GOT3 (cell line): ENCODE measurements at regions not wholly inside any gene's neighbourhood (a gene's known extent, or its start where the extent isn't known, plus 50 kb on each side); places are given as distances from the start of the nearest gene placed in this dataset.

Experiments
- DNase-seq: peaks from one replicate; lab custom pipeline; 2025; ENCODE audit warnings: mixed read lengths; lab: John Stamatoyannopoulos, UW

DNA sequence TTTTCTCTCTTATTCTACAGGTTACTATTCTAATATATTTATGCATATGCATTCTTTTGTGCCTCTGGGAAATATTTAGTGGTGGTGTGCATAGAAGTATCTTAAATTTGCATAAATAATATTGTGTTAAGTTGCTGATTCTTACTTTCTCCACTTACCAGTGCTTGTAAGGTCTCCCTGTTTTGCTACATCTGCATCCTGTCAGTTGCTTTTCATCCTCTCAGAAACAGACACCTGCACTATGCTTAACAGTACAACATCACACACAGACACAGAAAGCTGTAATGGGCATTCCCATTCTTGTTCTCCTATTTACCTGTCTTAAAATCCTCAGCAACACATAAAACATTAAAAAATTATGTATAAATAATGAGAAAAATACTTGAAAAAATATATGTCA is 713.3 kb upstream of the RGMB start:
- no peak for DNase-seq

DNA sequence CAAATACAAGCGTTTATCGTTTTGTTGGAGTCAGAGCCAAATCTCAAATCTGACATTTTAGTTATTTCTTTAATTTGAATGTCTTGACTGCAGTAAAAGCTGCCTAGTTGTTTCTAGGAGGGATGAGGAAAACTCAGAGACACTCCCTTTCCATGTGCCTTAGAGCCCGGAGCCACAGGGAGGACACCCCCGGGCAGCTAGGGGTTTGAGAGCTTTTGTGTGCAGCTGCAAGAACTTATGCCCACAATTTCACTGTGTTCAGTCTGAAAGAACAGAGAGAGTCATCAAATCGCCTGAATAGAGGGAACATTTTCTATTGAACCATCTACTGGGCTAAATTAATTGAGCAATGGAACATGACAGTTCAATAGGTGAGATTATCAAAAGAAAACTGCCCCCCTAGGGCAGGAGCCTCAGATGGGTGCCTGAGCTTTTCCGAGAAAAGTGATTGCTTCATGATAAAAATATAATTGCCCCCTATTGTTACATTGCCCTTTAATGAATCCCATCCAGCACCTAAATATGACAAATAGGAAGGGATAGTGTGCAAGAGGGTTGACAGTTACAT is 709.3 kb upstream of the RGMB start:
- no peak for DNase-seq

DNA sequence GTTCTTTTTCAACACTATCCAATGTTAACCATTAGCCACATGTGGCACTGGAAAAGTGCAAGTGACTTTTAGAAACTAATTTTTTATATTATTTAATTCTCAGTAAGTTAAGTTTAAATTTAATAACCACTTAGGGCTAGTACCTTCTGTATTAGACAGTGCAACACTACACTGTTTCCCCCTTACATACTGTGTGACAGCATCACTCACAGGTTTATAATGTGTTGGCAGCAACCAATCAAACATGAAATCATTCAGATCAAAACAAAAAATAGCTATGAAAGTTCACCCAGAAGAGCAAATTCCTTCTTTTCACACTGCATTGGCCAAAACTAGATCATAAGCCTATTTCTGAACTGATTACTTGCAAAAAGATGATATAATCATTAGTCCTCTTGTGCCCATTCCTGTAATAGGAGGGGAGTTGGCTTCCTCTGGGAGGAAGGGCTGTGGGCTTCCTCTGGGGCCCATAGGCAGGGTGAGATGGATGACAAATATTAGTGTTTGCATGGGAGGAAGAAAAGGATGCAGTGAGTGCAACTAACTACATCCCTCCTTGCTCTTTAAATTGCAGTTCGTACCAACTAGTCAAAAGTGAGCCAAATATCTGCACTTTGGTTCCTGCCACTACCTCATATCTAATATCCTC is 708.1 kb upstream of the RGMB start:
- no peak for DNase-seq

DNA sequence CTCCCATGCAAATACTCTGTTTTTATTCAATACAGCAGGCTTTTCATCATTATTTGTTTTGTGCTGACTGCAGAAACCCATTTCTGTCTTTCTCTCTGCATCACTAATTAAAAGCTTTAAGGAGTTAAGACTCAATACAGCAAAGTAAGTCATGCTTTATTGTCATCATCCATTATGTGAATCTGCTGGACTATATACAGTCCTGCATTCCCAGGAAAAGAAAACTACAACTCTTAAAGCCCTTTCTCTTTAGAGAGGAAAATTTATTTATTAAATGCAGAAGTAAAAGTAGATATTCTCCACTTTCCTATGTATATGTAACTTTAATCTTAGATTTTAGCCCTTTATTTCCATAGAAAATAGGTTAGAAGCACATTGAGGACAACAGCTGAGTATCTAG is 706.6 kb upstream of the RGMB start:
- no peak for DNase-seq

DNA sequence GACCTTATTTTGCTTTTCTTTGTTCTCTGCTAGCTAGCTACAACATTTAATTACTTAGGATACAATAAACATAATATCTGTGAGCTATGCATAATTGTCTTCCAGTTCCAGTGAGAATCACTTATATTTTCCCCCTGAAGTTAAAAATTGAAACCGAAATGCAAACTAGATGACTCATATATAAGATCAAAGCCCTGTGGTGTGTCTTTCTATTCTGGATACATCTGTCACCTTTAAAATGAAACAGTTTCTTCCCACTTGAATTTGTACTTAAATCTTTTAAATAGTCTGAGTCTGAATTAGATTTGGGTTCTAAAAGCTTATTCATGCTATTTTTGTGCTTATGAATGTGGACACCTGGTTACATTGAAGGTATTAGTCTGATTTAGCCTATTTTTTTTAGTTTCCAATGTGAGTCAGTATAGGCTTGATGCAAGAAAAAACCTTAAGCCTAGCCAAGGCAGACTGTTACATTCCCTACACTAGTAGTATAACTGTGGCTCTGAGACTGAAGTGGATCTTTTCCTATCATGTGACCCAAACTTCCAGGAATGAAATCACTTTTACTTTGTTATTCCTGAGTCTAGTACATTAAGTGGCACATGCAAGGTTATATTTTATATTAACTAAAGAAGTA is 703.5 kb upstream of the RGMB start:
- DNase-seq, result no peak

DNA sequence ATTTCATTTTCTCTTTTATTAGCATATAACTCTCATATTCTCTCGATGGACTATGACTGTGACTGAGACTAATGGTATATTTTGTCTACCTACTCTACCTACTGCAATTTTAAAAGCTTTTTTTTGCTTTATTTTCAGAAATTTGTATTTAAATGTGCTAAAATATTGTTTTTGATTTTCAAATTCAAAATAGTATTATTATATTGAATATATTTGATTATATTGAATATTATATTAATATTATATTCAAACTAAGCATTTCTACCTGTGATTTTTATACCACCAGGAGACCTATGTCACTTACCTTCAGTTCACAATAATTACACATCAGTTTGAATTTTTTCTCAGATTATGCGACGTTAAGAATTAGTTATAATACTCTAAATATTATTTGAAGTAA is 700.5 kb upstream of the RGMB start:
- no peak for DNase-seq

DNA sequence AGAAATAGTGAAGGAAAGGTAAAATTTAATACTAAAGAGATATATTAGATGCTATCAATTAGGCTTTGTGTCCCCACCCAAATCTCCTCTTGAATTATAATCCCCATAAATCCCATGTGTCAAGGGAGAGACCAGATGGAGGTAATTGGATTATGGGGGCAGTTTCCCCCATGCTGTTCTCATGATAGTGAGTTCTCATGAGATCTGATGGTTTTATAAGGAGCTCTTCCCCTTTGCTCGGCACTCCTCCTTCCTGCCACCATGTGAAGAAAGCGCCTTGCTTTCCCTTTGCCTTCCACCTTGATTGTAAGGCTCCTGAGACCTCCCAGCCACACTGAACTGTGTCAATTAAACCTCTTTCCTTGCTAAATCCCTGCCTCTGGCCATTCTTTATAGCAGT is 697.0 kb upstream of the RGMB start:
- DNase-seq, result no peak

DNA sequence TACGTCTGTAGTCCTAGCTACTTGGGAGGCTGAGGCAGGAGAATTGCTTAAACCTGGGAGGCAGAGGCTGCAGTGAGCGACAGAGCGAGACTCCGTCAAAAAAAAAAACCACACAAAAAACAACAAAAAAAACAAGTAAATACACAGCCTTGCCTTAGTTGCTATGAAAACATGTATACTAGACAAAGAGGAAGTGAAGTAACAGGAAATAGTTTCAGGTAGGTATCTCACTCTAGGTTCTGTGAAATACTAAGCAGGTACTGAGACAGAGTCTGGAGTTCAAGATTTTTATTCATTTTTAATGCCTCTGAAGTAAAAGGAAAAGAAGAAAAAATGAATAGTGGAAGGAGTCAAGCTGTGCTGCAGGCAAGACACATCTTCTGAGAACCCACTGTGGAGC is 687.9 kb upstream of the RGMB start:
- no peak for DNase-seq

DNA sequence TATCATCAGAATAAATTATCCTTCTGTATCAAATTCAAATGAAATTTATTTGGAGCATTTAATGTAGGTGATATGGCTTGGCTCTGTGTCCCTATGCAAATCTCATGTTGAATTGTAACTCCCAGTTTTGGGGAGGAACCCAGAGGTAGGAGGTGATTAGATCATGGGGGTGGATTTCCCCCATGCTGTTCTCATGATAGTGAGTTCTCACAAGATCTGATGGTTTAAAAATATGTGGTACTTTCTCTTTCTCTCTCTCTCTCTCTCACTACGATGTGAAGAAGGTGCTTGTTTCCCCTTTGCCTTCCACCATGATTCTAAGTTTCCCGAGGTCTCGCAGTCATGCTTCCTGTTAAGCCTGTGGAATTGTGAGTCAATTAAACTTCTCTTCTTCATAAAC is 678.4 kb upstream of the RGMB start:
- DNase-seq, result no peak

DNA sequence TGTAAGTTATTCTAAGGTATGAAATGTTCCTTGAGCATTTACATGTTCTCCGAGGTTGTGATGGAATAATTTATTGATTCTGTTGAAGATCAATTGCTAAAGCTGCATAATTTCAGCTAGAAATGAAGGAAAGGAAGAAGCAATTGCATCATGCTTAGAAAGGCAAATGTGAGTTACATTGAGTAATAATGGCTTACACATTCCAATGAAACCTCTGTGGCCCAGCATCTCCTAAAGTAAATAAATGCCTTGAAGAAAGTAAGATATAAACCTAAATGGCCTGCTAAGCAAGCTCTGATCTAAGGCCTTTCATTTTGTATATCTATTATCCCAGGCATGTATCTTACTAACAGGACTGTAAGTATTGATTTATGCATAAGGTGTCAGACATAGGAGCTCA is 677.3 kb upstream of the RGMB start:
- DNase-seq, result no peak

DNA sequence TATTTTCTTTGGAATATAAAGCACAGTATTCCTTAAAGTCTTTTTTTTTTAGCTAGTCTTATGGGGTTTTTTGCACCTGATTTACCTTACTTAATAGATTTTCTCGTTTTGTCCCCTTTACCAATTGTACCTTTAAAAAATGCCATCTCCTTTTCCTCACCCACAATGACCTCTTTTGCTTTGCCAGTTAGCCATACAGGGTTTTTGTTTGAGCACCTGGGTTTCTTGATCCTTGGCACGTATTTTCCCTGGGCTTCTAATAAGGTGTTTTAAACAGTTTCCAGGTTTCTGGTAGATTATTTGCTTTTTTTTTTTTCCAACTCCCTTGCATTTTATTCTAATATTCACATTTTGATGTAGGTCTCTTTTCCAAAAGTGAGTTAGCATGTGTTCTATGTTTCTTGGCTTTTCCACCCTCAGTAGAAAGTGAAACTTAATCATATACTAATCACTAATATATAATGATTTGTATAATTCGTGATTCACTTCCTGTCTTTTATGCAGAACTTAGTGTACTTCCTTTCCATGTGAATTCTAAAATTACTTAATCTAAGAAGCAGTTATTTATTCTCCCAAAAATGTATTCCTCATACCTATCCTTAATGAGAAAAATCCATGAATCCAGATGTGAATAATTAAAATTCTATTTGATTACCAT is 673.9 kb upstream of the RGMB start:
- DNase-seq, result no peak

DNA sequence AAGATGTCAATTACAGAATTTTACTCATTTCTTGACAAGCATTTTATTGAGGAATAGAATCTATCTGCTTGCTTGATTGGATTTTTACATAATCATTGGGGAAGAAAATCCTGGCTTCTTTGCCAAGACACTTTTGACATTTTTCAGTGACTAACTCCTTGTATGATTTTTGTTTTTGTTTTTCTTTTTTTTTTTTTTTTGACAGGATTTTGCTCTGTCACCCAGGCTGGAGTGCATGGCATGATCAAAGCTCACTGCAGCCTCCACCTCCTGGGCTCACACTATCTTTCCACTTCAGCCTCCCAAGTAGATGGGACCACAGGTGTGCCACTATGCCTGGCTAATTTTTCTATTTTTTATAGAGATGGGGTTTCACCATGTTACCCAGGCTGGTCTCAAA is 672.3 kb upstream of the RGMB start:
- DNase-seq, result no peak

DNA sequence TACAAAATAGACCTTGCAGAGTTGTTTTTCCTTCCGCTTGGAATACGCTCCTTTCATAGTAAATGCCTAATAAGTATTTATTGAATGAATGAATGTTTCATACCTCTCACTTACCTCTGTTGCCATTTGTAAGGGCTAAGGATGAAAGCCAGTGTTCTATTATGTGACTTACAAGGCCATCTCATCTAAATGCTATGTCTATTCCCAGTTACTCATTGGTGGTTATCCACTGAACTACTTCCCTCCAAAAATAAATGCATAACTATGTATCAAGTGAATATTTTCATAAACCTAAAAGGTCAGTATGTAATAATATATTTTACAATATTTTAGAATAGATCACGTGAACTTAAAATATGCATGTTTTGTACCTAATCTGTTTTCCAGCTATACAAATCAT is 670.5 kb upstream of the RGMB start:
- no peak for DNase-seq

DNA sequence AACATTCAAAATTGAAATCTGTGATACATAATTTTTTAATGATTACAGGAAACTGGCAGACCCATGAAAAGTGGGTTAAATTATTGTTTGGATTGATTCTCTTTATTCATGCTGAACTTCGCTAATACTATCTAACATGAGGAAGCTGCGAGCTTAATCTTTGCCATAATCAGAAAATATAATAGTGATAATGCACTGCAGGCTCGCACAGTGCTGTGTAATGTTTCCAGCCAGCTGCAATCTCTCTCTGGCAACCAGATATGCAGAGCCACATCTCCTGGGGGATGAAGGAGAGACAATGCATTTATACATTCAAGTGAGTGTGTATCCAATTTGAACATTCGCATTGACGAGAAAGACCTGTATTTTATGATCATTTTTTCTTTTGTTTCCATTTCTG is 669.7 kb upstream of the RGMB start:
- no peak for DNase-seq

DNA sequence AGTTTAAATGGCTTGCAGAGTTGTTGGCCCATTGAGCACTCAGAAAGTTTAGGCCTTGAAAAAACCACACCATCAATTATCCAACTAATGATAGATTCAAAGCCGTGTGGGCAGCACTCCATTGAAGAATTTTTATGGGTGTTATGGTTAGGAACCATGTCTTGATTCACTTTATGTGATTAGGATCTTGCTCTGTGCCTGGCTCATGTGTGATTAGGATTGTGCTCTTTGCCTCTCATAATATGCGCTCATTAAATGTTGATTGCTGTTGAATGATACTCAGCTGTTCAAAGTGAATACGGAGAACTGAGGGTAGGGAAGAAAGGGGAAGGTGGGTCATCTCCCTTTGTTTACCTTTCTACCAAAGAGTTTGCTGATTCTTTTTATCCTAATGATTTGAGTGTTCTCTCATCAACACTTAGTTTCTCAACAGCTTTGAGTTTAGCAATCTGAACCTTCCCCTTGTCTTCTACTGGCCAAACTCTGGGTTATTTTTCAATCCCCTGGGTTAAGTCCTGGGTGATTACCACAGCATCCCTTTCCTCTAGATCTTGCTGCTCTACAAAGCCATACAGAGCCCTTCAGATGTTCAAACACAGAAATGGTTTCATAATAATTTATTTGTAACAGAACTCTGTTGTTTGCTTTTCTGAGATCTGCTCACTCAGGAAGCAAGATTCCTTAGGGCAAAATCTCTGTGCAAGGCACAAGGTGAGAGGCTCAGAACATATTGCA is 668.8 kb upstream of the RGMB start:
- DNase-seq, result no peak

DNA sequence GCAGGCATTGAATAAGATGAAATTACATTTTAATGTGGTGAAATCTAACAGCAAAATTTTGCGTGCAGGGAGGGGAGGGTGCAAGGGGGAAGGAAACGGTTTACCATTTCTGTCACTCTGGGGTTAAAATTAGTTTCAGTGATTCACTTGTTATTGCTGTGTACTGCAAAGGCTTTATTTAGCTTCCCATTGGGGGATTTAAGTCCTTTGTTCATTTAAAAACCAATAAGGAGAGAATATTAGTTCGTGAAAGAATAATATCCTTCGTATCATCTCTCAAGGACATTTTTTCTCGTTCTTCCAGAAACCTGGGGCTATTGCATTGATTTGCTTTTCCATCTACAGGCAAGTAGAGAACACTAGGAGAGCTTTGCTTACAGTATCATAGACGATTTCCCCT is 667.8 kb upstream of the RGMB start:
- DNase-seq, result no peak

DNA sequence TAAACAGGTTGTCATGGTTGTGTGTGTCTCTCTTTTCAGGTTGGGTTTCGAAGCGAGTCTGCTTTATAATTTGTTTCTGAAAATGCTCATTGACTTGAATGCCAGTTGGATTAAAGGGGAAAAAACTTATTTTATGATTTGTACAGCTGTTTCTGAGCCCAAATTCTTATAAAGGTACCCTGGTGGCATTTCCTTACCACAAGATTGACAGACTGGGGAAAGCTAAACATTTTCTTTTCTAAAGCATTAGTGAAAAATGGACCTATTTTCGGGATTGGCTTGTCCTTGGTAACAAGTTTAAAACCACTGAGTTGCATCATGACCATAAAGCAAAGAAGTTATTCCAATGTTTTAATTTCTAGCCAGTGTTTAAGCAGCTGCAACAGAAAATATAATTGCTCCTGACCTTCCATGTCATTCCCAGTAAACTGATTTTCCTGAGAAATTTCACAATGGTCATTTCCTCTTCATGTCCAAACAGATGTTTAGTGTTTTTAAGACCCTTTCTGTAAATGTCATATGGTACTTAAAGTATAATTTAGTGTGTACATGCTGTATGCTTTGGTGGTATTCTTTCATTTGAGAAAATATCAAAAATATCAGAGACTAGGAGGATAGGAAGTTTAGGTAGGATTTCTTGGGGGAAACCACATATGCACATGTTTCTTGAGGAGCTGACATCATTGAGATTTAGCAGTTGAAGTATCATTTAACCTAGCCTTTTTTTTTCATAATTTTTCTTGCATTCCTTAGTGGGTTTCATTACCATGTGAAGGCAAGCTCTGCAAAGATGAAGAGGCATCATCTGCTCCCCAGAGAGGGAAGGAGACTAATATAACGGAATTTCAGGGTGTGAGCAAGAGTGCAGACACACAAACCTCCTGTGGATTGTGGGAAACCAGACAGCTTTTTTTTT is 667.1 kb upstream of the RGMB start:
- no peak for DNase-seq

DNA sequence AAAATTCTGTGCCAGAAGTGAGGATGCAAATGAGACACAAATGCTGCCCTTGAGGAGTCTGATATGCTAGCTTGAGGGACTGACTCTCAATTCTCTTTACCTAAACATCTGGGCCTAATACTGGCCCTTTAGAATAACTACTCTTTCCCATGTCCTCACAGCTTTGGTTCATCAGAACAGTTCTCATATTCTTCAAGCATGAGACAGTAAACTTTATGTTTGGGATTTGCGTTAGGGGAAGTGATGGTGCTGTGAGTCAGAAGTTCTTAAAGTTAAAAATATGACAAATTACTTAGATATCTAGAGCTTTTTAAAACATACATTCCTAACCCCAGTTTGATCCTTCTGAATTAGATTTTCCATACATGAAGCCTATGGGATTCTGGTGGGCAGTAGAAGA is 665.0 kb upstream of the RGMB start:
- DNase-seq, result no peak

DNA sequence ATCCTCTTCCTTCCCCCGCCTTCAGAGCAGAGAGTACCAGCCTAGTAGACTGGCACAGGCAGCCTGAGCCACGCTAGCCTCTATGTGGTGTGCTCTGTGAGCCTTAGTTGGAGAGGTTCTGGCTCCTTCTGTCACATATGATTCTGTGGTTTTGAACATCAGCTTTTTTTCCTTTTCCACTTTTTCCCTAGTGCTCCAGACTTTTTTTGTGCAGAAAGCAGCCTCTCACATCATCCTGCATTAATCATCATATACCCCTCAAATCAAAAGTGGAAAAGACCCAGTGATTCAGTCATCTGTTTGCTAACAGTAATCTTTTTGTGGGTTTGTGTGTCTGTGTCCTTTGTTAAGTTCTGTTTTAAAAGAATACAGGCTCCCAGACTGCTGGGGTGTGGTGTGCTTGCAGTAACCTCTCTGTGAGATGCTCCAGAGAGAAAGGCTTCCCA is 663.9 kb upstream of the RGMB start:
- DNase-seq, result no peak

DNA sequence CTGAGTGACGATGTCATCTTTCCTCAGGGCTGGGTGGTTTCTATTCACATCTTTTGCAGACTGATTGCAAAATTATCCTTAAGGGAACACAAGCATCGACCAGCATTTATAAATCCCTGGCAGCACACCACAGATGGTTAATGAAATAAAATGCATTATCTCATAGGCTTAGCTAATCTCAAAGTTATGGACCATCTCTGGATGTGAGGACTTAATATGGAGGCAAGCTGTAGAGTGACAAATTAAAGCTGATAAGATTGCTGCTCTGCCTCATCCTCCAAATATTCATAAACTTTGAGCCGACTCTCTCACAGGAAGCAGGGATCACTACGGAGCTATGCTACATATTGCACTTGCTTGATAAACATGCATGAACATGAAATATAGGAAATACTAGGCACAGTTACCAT is 663.2 kb upstream of the RGMB start:
- DNase-seq, result no peak

DNA sequence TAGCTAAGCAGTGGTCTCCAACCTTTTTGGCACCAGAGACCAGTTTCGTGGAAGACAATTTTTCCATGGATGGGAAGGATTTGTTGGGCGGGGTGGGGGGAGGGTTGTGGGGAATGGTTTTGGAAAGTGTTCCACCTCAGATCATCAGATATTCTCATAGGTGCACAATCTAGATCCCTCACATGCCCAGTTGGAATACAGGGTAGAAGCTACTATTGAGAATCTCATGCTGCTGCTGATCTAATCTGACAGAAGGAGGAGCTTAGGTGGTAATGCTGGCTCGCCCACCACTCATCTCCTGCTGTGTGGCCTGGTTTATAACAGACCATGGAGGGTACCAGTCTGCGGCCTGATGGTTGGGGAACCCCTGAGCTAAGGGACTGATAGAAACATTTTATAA is 662.7 kb upstream of the RGMB start:
- DNase-seq, result no peak

DNA sequence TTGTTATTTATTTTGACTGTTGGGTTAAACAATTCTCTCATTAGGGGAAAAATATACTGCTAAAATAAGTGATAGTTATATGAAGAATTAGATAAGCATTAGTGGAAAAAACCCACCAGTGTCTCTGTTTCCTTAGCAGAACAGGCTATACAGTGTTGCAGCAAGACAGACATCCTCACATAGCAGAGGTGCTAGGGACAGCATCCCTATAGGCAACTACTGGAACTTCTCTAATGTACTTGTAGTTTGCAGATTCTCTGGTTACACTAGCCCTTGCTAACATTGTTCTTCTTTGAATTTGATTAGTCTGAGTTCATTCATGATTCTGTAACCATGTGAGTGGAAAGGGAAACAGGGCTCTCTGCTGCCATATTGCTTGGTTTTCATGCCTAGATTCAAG is 661.8 kb upstream of the RGMB start:
- DNase-seq, result no peak
